Natural killer cell (primary cell): ENCODE measurements at regions not wholly inside any gene's neighbourhood (a gene's known extent, or its start where the extent isn't known, plus 50 kb on each side); places are given as distances from the start of the nearest gene placed in this dataset.

Source experiments
- ATAC-seq, 3 donors: fragments of 150-1000 bp in 2 of 3; fragments of 200-7000 bp in 1 of 3; cut with Tn5 transposase; 1 replicate in 1 of 3; 2 replicates in 2 of 3; pipeline ENCODE4 v1.10.0; 2021; ENCODE audit warnings: mild to moderate bottlenecking in 2 of 3, moderate library complexity in 2 of 3
- DNase-seq, 2 donors: peaks; one replicate each; pipeline versions ENCODE4 v3.0.0 to v3.0.0-alpha.2; 2013 to 2021; ENCODE audit warnings: mixed read lengths in 1 of 2
- H3K27ac ChIP-seq: one replicate; pipeline ENCODE4 v1.5.1; 2013; ENCODE audit warnings: mild to moderate bottlenecking, low read length
- H3K27me3 ChIP-seq: one replicate; pipeline ENCODE4 v1.6.1; 2013; ENCODE audit warnings: low read length; ENCODE audit not compliant: control insufficient read depth, insufficient read depth
- H3K36me3 ChIP-seq: one replicate; pipeline ENCODE4 v1.6.1; 2013; ENCODE audit warnings: low read length; ENCODE audit not compliant: control insufficient read depth, insufficient read depth
- H3K4me1 ChIP-seq: one replicate; pipeline ENCODE4 v1.6.1; 2013; ENCODE audit warnings: low read length; ENCODE audit not compliant: control insufficient read depth, insufficient read depth
- H3K4me3 ChIP-seq: one replicate; pipeline ENCODE4 v1.5.1; 2013; ENCODE audit warnings: low read length
- H3K9me3 ChIP-seq: one replicate; pipeline ENCODE4 v1.6.1; 2013; ENCODE audit warnings: low read length; ENCODE audit not compliant: control insufficient read depth, insufficient read depth
- H3K27ac Mint-ChIP-seq, 2 donors: one replicate each; pipeline ENCODE4 v1.8.0; 2022; ENCODE audit warnings: mild to moderate bottlenecking in 2 of 2, mixed read lengths in 2 of 2, moderate library complexity in 1 of 2
- H3K27me3 Mint-ChIP-seq, 2 donors: one replicate each; pipeline ENCODE4 v1.8.0; 2022; ENCODE audit warnings: low read depth in 2 of 2, mixed read lengths in 2 of 2
- H3K36me3 Mint-ChIP-seq: one replicate; pipeline ENCODE4 v1.8.0; 2022; ENCODE audit warnings: mixed read lengths
- H3K4me1 Mint-ChIP-seq, 2 donors: one replicate each; pipeline ENCODE4 v1.8.0; 2022; ENCODE audit warnings: mixed read lengths in 2 of 2
- H3K4me3 Mint-ChIP-seq: one replicate; pipeline ENCODE4 v1.8.0; 2022; ENCODE audit warnings: mild to moderate bottlenecking, moderate library complexity, mixed read lengths
- H3K9me3 Mint-ChIP-seq, 2 donors: one replicate each; pipeline ENCODE4 v1.8.0; 2022; ENCODE audit warnings: mixed read lengths in 2 of 2
- WGBS: methylation state at CpG from one replicate; pipeline ENCODE4 v1.1.7; 2013; ENCODE audit warnings: missing lambda C conversion rate; ENCODE audit not compliant: insufficient coverage; 5-methylcytosine and 5-hydroxymethylcytosine counted together
- intact Hi-C: fragments of 100-400 bp; cut with micrococcal nuclease; formaldehyde crosslinking; loops from one replicate; pipeline ENCODE4 v1.14.2; 2022
- TF ChIP-seq, protein P1 (sequence below): fragments of 200-600 bp; IDR thresholded peaks from one replicate; pipeline ENCODE4 v1.8.0; 2022; ENCODE audit warnings: antibody characterized with exemption

DNA sequence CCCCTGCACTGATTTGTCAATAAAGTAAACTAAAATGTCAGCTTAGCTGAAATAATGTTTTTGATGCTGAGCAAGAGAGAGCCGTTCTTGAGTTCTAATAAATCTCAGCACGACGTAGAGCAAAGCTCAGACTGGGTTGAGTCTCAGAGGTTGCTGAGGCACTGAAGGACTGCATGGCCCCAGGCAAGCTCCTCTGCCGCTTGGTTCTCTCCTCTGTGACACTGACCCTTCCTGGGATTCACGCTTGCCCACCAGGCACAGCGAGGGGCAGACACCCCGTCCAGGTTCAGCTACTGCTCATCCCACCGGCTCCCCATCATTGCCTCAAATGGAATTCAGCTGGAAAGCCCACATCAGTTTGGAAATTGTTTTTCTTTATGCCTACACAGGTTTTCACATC, 129.8 kb downstream of the IRX2 start:
- no peak overlapping the region for H3K4me3 Mint-ChIP-seq
- no peaks in the 10 kb centered on the region for H3K9me3 Mint-ChIP-seq
- H3K27ac Mint-ChIP-seq: no peak overlapping the region
- Histone ChIP-seq H3K4me3 (no peak overlapping the region), H3K27me3 (no peaks in the 10 kb centered on the region), H3K27ac (no peak overlapping the region), H3K36me3 (no peaks in the 10 kb centered on the region), H3K9me3 (no peaks in the 10 kb centered on the region), H3K4me1 (no peaks in the 10 kb centered on the region)
- TF ChIP-seq, protein P1, sequence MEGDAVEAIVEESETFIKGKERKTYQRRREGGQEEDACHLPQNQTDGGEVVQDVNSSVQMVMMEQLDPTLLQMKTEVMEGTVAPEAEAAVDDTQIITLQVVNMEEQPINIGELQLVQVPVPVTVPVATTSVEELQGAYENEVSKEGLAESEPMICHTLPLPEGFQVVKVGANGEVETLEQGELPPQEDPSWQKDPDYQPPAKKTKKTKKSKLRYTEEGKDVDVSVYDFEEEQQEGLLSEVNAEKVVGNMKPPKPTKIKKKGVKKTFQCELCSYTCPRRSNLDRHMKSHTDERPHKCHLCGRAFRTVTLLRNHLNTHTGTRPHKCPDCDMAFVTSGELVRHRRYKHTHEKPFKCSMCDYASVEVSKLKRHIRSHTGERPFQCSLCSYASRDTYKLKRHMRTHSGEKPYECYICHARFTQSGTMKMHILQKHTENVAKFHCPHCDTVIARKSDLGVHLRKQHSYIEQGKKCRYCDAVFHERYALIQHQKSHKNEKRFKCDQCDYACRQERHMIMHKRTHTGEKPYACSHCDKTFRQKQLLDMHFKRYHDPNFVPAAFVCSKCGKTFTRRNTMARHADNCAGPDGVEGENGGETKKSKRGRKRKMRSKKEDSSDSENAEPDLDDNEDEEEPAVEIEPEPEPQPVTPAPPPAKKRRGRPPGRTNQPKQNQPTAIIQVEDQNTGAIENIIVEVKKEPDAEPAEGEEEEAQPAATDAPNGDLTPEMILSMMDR: no peak
- H3K4me1 Mint-ChIP-seq: no peaks in the 10 kb centered on the region
- no peaks in the 10 kb centered on the region for H3K36me3 Mint-ChIP-seq
- intact Hi-C loops: no loop called here
- ATAC-seq: no peak
- WGBS: 86% methylated on average over 8 of the region's 8 CpGs
- H3K27me3 Mint-ChIP-seq: no peaks in the 10 kb centered on the region
- no peak for DNase-seq

DNA sequence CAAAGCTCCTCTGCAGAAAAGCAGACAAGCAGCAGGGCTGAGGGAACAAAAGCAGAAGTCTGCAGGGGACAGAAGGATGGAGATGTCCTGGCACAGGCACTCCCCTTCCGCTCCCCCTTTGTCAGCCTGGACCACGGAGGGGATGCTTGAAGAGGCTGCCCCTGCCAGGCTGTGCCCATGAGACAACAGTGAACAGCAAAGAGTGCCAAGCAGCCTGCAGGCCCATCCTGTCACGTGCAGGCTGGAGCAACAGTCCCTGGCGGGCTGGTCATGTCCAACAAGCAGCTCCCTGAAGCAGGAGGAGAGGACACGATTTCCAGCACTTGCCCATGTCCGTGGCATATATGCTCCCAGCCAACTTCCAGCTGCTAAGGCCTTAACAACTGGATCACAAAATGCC, 132.3 kb downstream of the IRX2 start:
- intact Hi-C loops: no loop called here
- Mint-ChIP-seq H3K4me3 (no peak overlapping the region), H3K9me3 (no peaks in the 10 kb centered on the region), H3K36me3 (no peaks in the 10 kb centered on the region), H3K4me1 (no peaks in the 10 kb centered on the region), H3K27ac (no peak overlapping the region), H3K27me3 (no peaks in the 10 kb centered on the region)
- WGBS: 67% methylated on average over 6 of the region's 6 CpGs
- DNase-seq: no peak
- TF ChIP-seq, protein P1: no peak
- Histone ChIP-seq H3K36me3 (no peaks in the 10 kb centered on the region), H3K27ac (no peak overlapping the region), H3K4me3 (no peak overlapping the region), H3K27me3 (no peaks in the 10 kb centered on the region), H3K9me3 (no peaks in the 10 kb centered on the region), H3K4me1 (no peaks in the 10 kb centered on the region)
- ATAC-seq: no peak

GRCh38 chr5:2617461-2617860, 134.0 kb downstream of the IRX2 start:
- Histone ChIP-seq H3K4me1 (no peaks in the 10 kb centered on the region), H3K27ac (no peak overlapping the region), H3K36me3 (no peaks in the 10 kb centered on the region), H3K27me3 (no peaks in the 10 kb centered on the region), H3K9me3 (no peaks in the 10 kb centered on the region), H3K4me3 (no peak overlapping the region)
- TF ChIP-seq, protein P1: no peak
- no peak for ATAC-seq
- Mint-ChIP-seq H3K4me3 (no peak overlapping the region), H3K9me3 (no peaks in the 10 kb centered on the region), H3K27me3 (no peaks in the 10 kb centered on the region), H3K27ac (no peak overlapping the region), H3K4me1 (no peaks in the 10 kb centered on the region), H3K36me3 (no peaks in the 10 kb centered on the region)
- no peak for DNase-seq
- intact Hi-C loops: no loop called here
- 85% methylated on average over 5 of the region's 5 CpGs for WGBS

GRCh38 chr5:2615917-2616316, 135.6 kb downstream of the IRX2 start:
- Histone ChIP-seq H3K27me3 (no peaks in the 10 kb centered on the region), H3K36me3 (no peaks in the 10 kb centered on the region), H3K4me1 (no peaks in the 10 kb centered on the region), H3K27ac (no peak overlapping the region), H3K9me3 (no peaks in the 10 kb centered on the region), H3K4me3 (no peak overlapping the region)
- 82% methylated on average over 3 of the region's 4 CpGs for WGBS
- H3K36me3 Mint-ChIP-seq: no peaks in the 10 kb centered on the region
- H3K4me1 Mint-ChIP-seq: no peaks in the 10 kb centered on the region
- H3K27me3 Mint-ChIP-seq: no peaks in the 10 kb centered on the region
- H3K4me3 Mint-ChIP-seq: no peak overlapping the region
- no peaks in the 10 kb centered on the region for H3K9me3 Mint-ChIP-seq
- DNase-seq (no peak), ATAC-seq (no peak)
- TF ChIP-seq, protein P1: no peak
- intact Hi-C loops: no loop called here
- H3K27ac Mint-ChIP-seq: no peak overlapping the region
